ENCODE measurements at regions not wholly inside any gene's neighbourhood (a gene's known extent, or its start where the extent isn't known, plus 50 kb on each side); places are given as distances from the start of the nearest gene placed in this dataset.
"Not testable (repeated sequence)": the region's sequence is repeated elsewhere in the genome, so short reads cannot be mapped to it uniquely, and the experiment has no call there.

DNA sequence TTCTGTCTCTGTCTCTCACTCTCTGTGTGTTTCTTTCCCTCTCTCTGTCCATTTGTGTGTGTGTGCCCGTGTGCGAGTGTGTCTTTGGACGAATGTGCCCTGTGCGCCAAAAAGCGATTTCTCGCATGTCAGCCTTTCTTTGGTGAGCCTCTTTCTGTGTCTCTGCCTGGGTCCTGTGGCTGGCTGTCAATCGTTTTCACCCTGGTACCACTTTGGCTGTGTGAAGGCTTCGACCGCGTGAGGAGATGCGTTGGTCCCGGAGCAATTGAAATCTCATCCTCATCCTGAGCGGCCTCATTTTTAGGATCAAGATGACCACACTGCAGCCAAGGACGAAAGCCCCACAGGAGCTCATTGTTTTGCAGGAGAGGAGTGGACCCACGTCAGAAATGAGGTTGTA, 288.9 kb upstream of the ZNF337 start:
- no peak for DNase-seq

GRCh38 chr20:25984933-25985332, 288.3 kb upstream of the ZNF337 start:
- peak; percentile 62 for DNase-seq

GRCh38 chr20:25982701-25983100, 286.0 kb upstream of the ZNF337 start:
- DNase-seq: not testable (repeated sequence)

DNA sequence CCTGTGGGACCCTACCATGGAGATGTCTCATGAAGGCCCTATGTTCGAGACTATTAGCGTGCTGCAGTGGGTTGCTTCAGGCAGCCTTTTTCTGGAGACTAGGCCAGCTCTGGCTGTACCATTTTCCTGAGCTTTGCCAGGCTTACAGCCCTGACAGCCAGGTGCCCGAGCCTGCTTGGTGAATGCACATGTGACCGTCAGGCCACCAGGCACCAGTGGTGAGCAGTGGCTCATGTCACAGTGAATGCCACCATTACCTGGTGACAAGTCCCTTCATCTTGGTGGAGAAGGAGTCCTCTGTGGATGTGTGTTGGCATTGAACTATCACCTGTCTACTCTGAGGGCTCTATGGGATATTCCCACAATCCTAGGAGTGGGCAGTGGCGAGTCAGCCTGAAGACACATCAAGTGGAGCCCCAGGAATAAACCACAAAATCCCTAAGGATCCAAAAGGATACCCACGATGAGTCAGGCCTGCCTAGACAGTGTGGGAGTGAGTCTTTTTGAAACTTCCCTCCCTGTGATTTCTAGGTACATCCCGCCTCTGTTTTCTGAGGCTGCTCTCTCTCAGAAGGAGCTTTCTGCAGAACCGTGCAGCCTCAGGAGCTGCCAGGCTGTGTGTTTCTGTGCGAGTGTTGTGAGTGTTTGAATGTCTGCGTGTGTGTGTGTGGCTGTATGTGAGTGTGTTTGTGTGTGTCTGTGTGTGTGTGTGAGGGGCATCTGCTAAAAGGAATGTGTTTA, 282.0 kb upstream of the ZNF337 start:
- not testable (repeated sequence) for DNase-seq

DNA sequence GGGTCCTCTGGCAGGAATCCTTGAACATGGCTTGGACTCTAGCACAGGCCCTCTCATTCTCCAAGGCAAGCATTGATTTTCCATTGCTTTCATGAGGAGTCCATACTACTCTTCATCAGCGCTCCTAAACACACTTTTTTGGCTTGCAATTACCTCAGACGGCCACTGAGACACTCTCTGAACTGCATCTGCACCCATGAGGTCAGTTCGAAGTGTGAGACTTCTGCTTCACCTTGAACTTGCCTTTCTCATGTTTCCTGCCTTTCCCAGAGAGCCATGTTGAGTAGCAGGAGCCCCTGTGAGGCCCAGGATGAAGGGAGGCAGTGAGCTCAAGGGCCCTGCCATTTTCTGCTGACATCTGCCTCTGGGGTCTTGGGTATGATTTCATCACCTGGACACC, 279.2 kb upstream of the ZNF337 start:
- not testable (repeated sequence) for DNase-seq

- not testable (repeated sequence) for DNase-seq
Observed at GRCh38 chr20:25965203-25965602, 268.6 kb upstream of the ZNF337 start.

GRCh38 chr20:25953876-25954275, 257.2 kb upstream of the ZNF337 start:
- DNase-seq: not testable (repeated sequence)

- DNase-seq: not testable (repeated sequence)
Observed at GRCh38 chr20:25935230-25935629, 238.6 kb upstream of the ZNF337 start.

GRCh38 chr20:25932806-25933205, 236.2 kb upstream of the ZNF337 start:
- not testable (repeated sequence) for DNase-seq

DNA sequence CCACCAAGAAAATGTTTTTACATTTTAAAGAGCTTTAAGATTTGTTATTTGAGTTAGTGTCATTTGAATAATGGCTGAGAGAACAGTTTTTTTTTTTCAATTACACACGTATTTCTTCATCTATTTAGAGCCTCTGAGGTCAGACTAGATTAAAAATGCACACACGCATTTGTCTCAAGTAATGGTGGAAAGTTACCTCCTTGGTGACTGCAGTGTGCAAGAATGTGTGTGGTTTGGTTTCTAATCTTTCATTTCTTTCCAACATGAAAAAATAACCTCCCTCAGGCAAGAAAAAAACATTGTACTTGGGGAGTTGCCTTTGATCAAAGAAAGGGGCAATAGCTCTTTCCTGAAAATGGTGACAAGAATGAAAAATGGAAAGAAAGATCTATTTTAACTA, 235.5 kb upstream of the ZNF337 start:
- DNase-seq: not testable (repeated sequence)

DNA sequence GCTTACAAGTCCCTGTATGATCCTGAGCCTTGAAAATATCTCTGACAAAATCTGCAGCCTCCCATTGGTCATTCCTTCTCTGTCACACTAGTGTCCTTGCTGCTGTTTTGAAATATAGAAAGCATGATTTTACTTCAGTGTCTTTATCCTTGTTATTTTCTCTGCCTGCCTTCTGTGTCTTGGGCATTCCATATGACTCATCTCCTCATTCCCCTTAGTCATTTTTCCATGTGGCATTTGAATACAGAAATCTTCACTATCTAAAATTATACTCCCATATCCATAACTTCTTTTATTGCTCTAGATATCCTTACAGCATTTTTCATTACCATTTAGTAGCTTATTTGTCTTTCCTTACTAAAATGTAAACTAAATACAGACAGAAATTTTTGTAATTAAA, 205.7 kb upstream of the ZNF337 start:
- DNase-seq: not testable (repeated sequence)

- DNase-seq: not testable (repeated sequence)
Observed at GRCh38 chr20:25898663-25899062, 202.0 kb upstream of the ZNF337 start.

DNA sequence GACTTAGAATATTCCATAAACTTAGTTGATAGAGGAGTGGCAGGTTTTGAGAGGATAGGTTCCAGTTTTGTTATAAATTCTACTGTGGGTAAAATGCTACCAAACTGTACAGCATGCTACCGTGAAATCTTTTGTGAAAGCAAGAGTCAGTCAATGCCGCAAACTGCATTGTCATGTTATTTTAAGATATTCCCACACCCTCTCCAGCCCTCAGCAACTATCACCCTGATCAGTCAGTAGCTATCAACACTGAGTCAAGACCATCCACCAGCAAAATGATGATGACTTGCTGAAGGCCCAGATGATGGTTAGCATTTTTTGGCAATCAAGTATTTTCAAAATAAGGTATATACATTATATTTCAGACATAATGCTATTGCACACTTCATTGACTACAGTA, 182.4 kb upstream of the ZNF337 start:
- not testable (repeated sequence) for DNase-seq

DNA sequence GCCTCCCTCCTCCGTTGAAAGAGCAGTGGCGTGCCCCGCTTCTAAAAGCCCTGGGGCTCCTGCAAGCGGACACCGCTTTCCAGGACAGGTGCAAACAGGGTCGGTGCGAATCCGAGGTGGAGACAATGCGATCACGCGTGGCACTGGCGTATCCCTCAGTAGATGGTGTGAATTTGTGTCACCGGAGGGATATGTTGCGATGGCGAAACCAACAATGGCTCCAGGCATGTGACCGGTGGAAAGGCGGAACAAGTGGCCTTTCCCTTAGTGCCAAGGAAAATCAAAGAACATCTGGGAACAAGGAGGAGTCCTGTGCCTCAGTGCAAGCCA, 172.0 kb upstream of the ZNF337 start:
- DNase-seq: not testable (repeated sequence)

DNA sequence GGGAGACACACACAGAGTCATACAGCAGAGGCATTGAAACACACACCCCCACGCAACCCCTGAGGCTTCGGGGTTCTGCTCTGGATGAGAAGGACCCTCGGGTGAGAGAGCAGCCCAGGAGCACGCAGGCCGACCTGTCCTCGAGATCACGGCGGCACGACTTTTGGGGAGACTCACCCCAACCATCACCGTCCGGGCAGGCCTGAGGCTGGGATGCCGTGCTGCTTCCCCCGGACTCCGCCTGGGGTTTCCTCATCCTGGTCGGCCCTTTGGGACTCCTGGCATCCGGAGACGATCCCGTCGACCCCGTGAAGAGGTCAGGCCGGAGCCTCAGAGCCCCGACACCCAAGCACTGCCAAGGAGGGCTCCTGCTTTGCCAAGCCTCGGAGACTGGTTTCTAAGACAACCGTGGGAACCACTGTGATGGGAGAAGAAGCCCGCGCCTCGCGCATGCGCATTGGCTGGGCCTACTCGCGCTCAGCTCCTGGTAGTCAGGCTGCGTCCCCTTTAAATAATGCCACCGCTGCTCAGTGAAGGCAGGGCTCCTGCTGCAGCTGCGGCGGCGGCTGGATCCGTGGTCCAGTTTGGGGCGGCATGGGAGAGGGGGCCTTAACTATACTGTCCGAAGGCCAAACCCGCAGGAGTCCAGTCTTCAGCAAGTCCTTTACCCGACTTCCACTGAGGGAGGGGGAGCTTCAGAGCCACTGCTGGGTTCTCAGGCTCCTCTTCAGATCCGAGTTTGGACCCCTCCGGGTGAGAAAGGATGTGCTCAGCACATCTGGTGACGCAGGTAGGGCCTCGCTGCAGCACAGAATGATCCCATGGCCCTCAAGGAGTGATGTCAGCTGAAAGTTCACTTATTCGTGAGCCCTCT, 171.4 kb upstream of the ZNF337 start:
- DNase-seq: peak; percentile 76

- DNase-seq: not testable (repeated sequence)
Observed at GRCh38 chr20:25867015-25867775, 170.5 kb upstream of the ZNF337 start.

DNA sequence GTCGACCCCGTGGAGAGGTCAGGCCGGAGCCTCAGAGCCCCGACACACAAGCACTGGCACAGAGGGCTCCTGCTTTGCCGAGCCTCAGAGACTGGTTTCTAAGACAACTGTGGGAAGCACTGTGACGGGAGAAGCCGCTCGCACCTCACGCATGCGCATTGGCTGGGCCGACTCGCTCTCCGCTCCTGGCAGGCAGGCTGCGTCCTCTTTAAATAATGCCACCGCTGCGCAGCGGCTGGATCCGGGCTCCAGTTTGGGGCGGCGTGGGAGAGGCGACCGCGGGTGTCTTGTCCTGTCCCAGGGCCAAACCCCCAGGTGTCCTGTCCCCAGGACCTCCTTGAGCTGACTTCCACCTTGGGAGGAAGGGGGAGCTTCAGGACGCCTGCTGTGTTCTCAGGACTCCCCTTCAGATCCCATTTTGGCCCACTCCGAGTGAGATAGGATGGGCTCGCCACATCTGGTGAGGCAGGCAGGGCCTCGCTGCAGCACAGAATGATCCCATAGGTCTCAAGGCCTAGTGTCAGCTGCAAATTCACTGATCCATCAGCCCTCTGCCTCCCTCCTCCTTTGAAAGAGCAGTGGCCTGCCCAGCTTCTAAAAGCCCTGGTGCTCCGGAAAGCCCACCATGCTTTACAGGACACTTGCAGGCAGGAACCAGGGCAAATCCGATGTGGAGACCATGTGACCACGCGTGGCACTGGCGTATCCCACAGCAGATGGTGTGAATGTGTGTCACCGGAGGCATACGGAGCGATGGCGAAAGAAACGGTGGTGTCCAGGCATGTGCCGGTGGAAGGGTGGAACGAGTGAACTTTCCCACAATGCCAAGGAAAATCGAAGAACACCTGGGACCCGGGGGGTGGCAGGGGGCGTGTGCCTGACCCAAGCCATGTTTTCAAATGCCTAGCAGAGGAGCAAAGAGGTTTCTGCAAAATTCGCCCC, 169.3 kb upstream of the ZNF337 start:
- DNase-seq: peak; percentile 76

GRCh38 chr20:25864963-25865714, 168.5 kb upstream of the ZNF337 start:
- not testable (repeated sequence) for DNase-seq

- no peak for DNase-seq
Observed at GRCh38 chr20:25864326-25864962, 167.8 kb upstream of the ZNF337 start.

DNA sequence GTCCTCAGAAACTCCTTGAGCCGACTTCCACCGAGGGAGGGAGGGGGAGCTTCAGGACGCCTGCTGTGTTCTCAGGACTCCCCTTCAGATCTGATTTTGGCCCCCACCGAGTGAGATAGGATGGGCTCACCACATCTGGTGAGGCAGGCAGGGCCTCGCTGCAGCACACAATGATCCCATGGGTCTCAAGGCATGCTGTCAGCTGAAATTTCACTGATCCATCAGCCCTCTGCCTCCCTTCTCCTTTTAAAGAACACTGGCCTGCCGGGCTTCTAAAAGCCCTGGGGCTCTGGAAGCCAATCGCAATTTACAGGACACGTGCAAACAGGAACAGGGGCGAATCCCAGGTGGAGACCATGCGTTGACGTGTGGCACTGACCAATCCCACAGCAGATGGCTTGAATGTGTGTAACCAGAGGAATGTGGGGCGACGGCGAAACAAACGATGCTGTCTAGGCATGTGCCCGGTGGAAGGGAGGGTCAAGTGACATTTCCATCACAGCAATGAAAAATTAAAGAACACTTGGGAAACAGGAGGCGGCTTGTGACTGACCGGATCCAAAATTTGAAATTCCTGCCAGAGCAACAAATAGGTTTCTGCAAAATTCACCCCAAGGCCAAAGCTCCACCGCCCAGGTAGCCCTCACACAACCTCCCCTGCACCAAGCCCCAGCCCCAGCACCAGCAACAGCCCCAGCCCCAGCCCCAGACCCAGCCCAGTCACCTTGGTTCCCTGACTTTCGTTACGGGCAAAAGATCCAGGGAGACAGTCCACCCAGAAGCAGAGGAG, 167.1 kb upstream of the ZNF337 start:
- no peak for DNase-seq

Data from stimulated activated CD4-positive, alpha-beta T cell treated with anti-CD3 and anti-CD28 coated beads, Interleukin-4, amount 100 ng/mL, for 1 hour (primary cell).